ENCODE measurements at regions not wholly inside any gene's neighbourhood (a gene's known extent, or its start where the extent isn't known, plus 50 kb on each side); places are given as distances from the start of the nearest gene placed in this dataset.

DNA sequence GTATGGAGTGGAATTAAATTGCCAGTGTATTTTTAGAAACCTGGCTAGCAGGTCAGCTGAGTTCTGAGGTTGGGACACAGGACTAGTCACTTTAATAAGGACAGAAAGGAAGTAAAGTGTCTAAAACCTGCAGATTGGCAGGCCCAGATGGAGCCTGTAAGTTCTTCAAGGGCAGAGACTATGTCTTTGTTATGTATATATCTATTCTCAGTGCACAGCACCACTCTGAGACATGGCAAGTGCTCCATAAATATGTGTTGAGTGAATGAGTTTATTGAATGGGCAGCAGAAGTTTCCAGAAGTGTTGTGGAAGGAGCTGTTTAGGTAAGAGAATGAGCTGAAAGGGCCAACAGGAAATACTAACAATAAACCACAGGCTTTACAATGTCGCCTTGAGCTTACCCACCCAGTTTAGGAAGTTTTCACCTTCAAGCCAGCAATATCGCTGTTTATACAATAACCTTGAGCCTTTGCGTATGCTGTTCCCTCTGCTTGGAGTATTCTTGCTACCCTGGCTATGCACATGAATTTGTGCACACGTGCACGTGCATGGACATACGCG lies 109.5 kb upstream of the TMPO start:
- TF ChIP-seq CTCF (IDR thresholded peaks at IDR 0.05), result no peak
- TF ChIP-seq EZH2 (IDR thresholded peaks at IDR 0.05; ENCODE audit: borderline replicate concordance, insufficient read depth, low read depth, low read length, poor library complexity, severe bottlenecking), result no peak
